ENCODE measurements at regions not wholly inside any gene's neighbourhood (a gene's known extent, or its start where the extent isn't known, plus 50 kb on each side); places are given as distances from the start of the nearest gene placed in this dataset.

- DNase-seq (ENCODE audit: low spot score): no peak
Measured at GRCh38 chr5:135218790-135219568, 180.1 kb downstream of the MACROH2A1 start.

- DNase-seq (ENCODE audit: low spot score): no peak
Measured at GRCh38 chr5:135218486-135218755, 180.6 kb downstream of the MACROH2A1 start.

- no peak for DNase-seq (ENCODE audit: low spot score)
Measured at GRCh38 chr5:135217669-135218485, 181.2 kb downstream of the MACROH2A1 start.

GRCh38 chr5:135216471-135217343 is 182.3 kb downstream of the MACROH2A1 start:
- no peak for DNase-seq (ENCODE audit: low spot score)

- DNase-seq (ENCODE audit: low spot score): no peak
Measured at GRCh38 chr5:135215617-135216470, 181.8 kb upstream of the PITX1 start.

- DNase-seq (ENCODE audit: low spot score): no peak
Measured at GRCh38 chr5:135214897-135215616, 181.0 kb upstream of the PITX1 start.

- no peak for DNase-seq (ENCODE audit: low spot score)
Measured at GRCh38 chr5:135213466-135214239, 179.6 kb upstream of the PITX1 start.

- DNase-seq (ENCODE audit: low spot score): no peak
Measured at GRCh38 chr5:135213027-135213386, 179.0 kb upstream of the PITX1 start.

- no peak for DNase-seq (ENCODE audit: low spot score)
Measured at GRCh38 chr5:135212361-135213026, 178.5 kb upstream of the PITX1 start.

- DNase-seq (ENCODE audit: low spot score): no peak
Measured at GRCh38 chr5:135211791-135212190, 177.8 kb upstream of the PITX1 start.

- no peak for DNase-seq (ENCODE audit: low spot score)
Measured at GRCh38 chr5:135211083-135211790, 177.2 kb upstream of the PITX1 start.

GRCh38 chr5:135210286-135211055 is 176.4 kb upstream of the PITX1 start:
- no peak for DNase-seq (ENCODE audit: low spot score)

GRCh38 chr5:135208903-135209721 is 175.1 kb upstream of the PITX1 start:
- DNase-seq (ENCODE audit: low spot score): no peak

- DNase-seq (ENCODE audit: low spot score): no peak
Measured at GRCh38 chr5:135208555-135208902, 174.5 kb upstream of the PITX1 start.

GRCh38 chr5:135207866-135208265 is 173.8 kb upstream of the PITX1 start:
- DNase-seq (ENCODE audit: low spot score): no peak

- no peak for DNase-seq (ENCODE audit: low spot score)
Measured at GRCh38 chr5:135206862-135207261, 172.8 kb upstream of the PITX1 start.

- no peak for DNase-seq (ENCODE audit: low spot score)
Measured at GRCh38 chr5:135205632-135206349, 171.8 kb upstream of the PITX1 start.
